Osteocyte (in vitro differentiated cells): ENCODE measurements at regions not wholly inside any gene's neighbourhood (a gene's known extent, or its start where the extent isn't known, plus 50 kb on each side); places are given as distances from the start of the nearest gene placed in this dataset.

Experiments used
- DNase-seq: peaks from one replicate; pipeline ENCODE4 v3.0.0; 2021; ENCODE audit warnings: mixed read lengths; ENCODE audit not compliant: unreplicated experiment; ENCODE audit errors: extremely low spot score
- H3K27ac Mint-ChIP-seq: one replicate; pipeline ENCODE4 v1.8.0; 2021; ENCODE audit warnings: mild to moderate bottlenecking, mixed read lengths; ENCODE audit not compliant: unreplicated experiment
- H3K27me3 Mint-ChIP-seq: one replicate; pipeline ENCODE4 v1.8.0; 2021; ENCODE audit warnings: mixed read lengths; ENCODE audit not compliant: unreplicated experiment
- H3K36me3 Mint-ChIP-seq: one replicate; pipeline ENCODE4 v1.8.0; 2021; ENCODE audit warnings: mixed read lengths; ENCODE audit not compliant: unreplicated experiment
- H3K4me1 Mint-ChIP-seq: one replicate; pipeline ENCODE4 v1.8.0; 2021; ENCODE audit warnings: mixed read lengths; ENCODE audit not compliant: unreplicated experiment
- H3K4me3 Mint-ChIP-seq: one replicate; pipeline ENCODE4 v1.8.0; 2021; ENCODE audit warnings: mild to moderate bottlenecking, moderate library complexity, mixed read lengths; ENCODE audit not compliant: unreplicated experiment
- H3K9me3 Mint-ChIP-seq: one replicate; pipeline ENCODE4 v1.8.0; 2021; ENCODE audit warnings: mixed read lengths; ENCODE audit not compliant: unreplicated experiment
- CTCF ChIP-seq: fragments of 200-600 bp; sonication (generic); IDR thresholded peaks from 2 replicates; pipeline ENCODE4 v1.5.0; 2021; ENCODE audit warnings: antibody characterized with exemption, mild to moderate bottlenecking, moderate library complexity

- Mint-ChIP-seq H3K27ac (no peak overlapping the region), H3K4me1 (peaks cover 25% of the 10 kb centered on the region), H3K36me3 (no peaks in the 10 kb centered on the region), H3K9me3 (no peaks in the 10 kb centered on the region), H3K27me3 (no peaks in the 10 kb centered on the region), H3K4me3 (no peak overlapping the region)
- no peak for TF ChIP-seq CTCF
- no peak for DNase-seq
Observed at GRCh38 chr2:58976375-58977071, 735.4 kb upstream of the FANCL start.

DNA sequence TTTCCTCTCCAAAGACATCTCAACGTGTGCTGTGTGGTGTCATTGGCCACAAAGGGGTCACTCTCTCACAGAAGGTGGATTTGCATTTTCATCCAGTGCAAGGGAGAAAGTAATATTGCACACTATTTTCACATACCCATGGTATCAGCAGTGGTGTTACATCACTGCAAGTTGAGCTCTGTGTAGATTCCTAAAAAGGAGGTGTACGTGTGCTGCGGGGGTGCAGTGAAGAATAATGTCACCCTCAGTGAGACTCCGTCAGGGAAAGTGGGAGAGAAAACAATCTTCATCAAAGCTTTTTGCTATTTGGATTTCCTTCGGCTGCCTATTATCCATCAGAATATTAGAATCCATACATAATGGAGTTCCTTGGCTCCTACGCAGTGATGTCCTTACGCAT, 733.8 kb upstream of the FANCL start:
- DNase-seq, result no peak
- no peaks in the 10 kb centered on the region for H3K9me3 Mint-ChIP-seq
- H3K27me3 Mint-ChIP-seq, result no peaks in the 10 kb centered on the region
- no peak for TF ChIP-seq CTCF
- peaks cover 25% of the 10 kb centered on the region for H3K4me1 Mint-ChIP-seq
- no peaks in the 10 kb centered on the region for H3K36me3 Mint-ChIP-seq
- H3K27ac Mint-ChIP-seq, result no peak overlapping the region
- H3K4me3 Mint-ChIP-seq, result no peak overlapping the region

- TF ChIP-seq CTCF, result no peak
- Mint-ChIP-seq H3K36me3 (no peaks in the 10 kb centered on the region), H3K4me3 (no peak overlapping the region), H3K4me1 (peaks cover 25% of the 10 kb centered on the region), H3K9me3 (no peaks in the 10 kb centered on the region), H3K27ac (no peak overlapping the region), H3K27me3 (no peaks in the 10 kb centered on the region)
- no peak for DNase-seq
Observed at GRCh38 chr2:58974426-58974825, 733.3 kb upstream of the FANCL start.

- Mint-ChIP-seq H3K9me3 (no peaks in the 10 kb centered on the region), H3K4me1 (peaks cover 25% of the 10 kb centered on the region), H3K4me3 (no peak overlapping the region), H3K27me3 (no peaks in the 10 kb centered on the region), H3K36me3 (no peaks in the 10 kb centered on the region), H3K27ac (no peak overlapping the region)
- DNase-seq, result no peak
- TF ChIP-seq CTCF, result no peak
Observed at GRCh38 chr2:58973811-58974281, 732.7 kb upstream of the FANCL start.

DNA sequence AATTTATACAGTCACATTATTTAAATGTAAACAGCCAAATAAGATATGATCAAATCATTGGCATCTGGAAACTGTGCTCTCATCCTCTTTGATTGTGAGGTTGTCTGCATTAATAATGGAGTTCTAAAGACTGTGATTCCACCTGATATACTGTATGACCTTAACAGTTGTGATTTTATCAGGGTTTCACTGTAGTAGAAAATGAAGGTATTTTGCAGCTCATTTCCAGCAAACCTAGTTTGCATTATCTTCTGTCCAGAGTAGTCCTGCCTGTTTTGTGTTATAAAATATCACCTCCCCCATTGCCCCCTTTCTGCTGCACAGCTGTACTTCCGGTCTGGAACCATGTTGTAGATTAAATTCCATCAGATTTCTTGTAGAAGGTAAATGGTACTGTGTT, 731.6 kb upstream of the FANCL start:
- H3K4me3 Mint-ChIP-seq, result no peak overlapping the region
- H3K27me3 Mint-ChIP-seq, result no peaks in the 10 kb centered on the region
- no peaks in the 10 kb centered on the region for H3K36me3 Mint-ChIP-seq
- TF ChIP-seq CTCF, result no peak
- peaks cover 29% of the 10 kb centered on the region for H3K4me1 Mint-ChIP-seq
- no peak overlapping the region for H3K27ac Mint-ChIP-seq
- no peaks in the 10 kb centered on the region for H3K9me3 Mint-ChIP-seq
- no peak for DNase-seq
